Stimulated activated CD4-positive, alpha-beta T cell treated with anti-CD3 and anti-CD28 coated beads, Interleukin-1b, Interleukin-23, amount 100 ng/mL, for 48 hours (primary cell): ENCODE measurements at regions not wholly inside any gene's neighbourhood (a gene's known extent, or its start where the extent isn't known, plus 50 kb on each side); places are given as distances from the start of the nearest gene placed in this dataset.
"Not testable (repeated sequence)": the region's sequence is repeated elsewhere in the genome, so short reads cannot be mapped to it uniquely, and the experiment has no call there.

Experiments
- DNase-seq: peaks from one replicate; pipeline ENCODE4 v3.0.0-alpha.2; 2020

- DNase-seq, result no peak
Observed at GRCh38 chrX:74063426-74064155, 211.1 kb upstream of the XIST start.

GRCh38 chrX:74061879-74062278 lies 209.4 kb upstream of the XIST start:
- no peak for DNase-seq

- no peak for DNase-seq
Observed at GRCh38 chrX:74049126-74049525, 196.6 kb upstream of the XIST start.

- DNase-seq, result not testable (repeated sequence)
Observed at GRCh38 chrX:74034066-74034465, 181.6 kb upstream of the XIST start.

- not testable (repeated sequence) for DNase-seq
Observed at GRCh38 chrX:74031527-74031926, 179.0 kb upstream of the XIST start.

GRCh38 chrX:74030766-74031165 lies 178.3 kb upstream of the XIST start:
- not testable (repeated sequence) for DNase-seq

- not testable (repeated sequence) for DNase-seq
Observed at GRCh38 chrX:74025145-74025544, 172.6 kb upstream of the XIST start.

GRCh38 chrX:74023203-74023602 lies 170.7 kb upstream of the XIST start:
- DNase-seq, result no peak

- DNase-seq, result no peak
Observed at GRCh38 chrX:74018253-74018652, 165.7 kb upstream of the XIST start.

GRCh38 chrX:74015379-74016019 lies 163.0 kb upstream of the XIST start:
- DNase-seq, result peak; percentile 36

- no peak for DNase-seq
Observed at GRCh38 chrX:74009041-74009440, 156.5 kb upstream of the XIST start.

- no peak for DNase-seq
Observed at GRCh38 chrX:73992019-73992418, 139.5 kb upstream of the XIST start.

GRCh38 chrX:73987166-73987565 lies 134.7 kb upstream of the XIST start:
- no peak for DNase-seq

GRCh38 chrX:73979551-73980131 lies 127.1 kb upstream of the XIST start:
- no peak for DNase-seq

GRCh38 chrX:73977542-73978169 lies 125.1 kb upstream of the XIST start:
- DNase-seq, result no peak

GRCh38 chrX:73967461-73967860 lies 114.9 kb upstream of the XIST start:
- not testable (repeated sequence) for DNase-seq

- DNase-seq, result no peak
Observed at GRCh38 chrX:73965833-73966232, 113.3 kb upstream of the XIST start.

GRCh38 chrX:73964579-73964978 lies 112.1 kb upstream of the XIST start:
- no peak for DNase-seq

GRCh38 chrX:73963682-73964081 lies 111.2 kb upstream of the XIST start:
- no peak for DNase-seq

- DNase-seq, result no peak
Observed at GRCh38 chrX:73962948-73963347, 110.4 kb upstream of the XIST start.

GRCh38 chrX:73961867-73962266 lies 109.4 kb upstream of the XIST start:
- not testable (repeated sequence) for DNase-seq

- no peak for DNase-seq
Observed at GRCh38 chrX:73944563-73944908, 92.0 kb upstream of the XIST start.

GRCh38 chrX:73943693-73944562 lies 91.4 kb upstream of the XIST start:
- peak; percentile 87 for DNase-seq
